ENCODE measurements at regions not wholly inside any gene's neighbourhood (a gene's known extent, or its start where the extent isn't known, plus 50 kb on each side); places are given as distances from the start of the nearest gene placed in this dataset.

DNA sequence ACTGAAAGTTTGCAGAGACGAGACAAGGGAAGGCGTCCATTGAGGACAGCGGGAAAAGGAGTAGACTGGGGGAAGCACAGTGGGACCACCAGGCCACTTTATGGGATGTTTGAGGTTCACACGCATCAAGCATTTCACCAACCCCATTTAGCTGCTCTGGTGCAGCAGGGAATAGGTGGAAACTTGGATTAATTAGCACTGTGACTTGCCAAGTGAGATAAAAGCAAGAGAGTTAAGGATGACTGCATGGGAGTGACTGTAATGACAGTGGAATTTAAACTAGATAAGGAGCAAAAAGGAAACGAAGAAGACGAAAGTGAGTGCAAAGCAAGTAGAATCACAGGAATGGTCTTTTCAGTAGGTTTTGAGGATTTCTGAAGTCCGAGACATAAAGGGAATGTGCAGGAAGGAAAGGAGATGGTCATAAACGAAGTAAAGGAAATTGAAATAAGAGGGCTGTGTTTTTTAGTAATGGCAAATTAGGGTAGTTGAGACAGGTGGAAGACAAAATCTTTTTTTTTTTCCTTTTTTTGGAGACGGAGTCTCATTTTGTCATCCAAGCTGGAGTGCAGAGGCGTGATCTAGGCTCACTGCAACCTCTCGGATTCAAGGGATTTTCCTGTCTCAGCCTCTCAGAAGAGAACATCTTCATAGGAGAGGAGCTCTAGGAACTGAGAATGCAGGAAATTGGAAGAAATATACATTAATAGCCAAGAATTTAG is 119.0 kb upstream of the MAP9 start:
- Histone ChIP-seq H3K4me1 (peaks cover 0 to 40% (median 0%) of the 10 kb centered on the region in 3 donors), H3K36me3 (no peaks in the 10 kb centered on the region), H3K9me3 (no peaks in the 10 kb centered on the region), H3K27me3 (no peaks in the 10 kb centered on the region), H3K27ac (peak overlapping the region in 1 of 4 donors; percentile 18), H3K4me3 (no peak overlapping the region)
- ATAC-seq, result no peak
- TF ChIP-seq, protein P1, sequence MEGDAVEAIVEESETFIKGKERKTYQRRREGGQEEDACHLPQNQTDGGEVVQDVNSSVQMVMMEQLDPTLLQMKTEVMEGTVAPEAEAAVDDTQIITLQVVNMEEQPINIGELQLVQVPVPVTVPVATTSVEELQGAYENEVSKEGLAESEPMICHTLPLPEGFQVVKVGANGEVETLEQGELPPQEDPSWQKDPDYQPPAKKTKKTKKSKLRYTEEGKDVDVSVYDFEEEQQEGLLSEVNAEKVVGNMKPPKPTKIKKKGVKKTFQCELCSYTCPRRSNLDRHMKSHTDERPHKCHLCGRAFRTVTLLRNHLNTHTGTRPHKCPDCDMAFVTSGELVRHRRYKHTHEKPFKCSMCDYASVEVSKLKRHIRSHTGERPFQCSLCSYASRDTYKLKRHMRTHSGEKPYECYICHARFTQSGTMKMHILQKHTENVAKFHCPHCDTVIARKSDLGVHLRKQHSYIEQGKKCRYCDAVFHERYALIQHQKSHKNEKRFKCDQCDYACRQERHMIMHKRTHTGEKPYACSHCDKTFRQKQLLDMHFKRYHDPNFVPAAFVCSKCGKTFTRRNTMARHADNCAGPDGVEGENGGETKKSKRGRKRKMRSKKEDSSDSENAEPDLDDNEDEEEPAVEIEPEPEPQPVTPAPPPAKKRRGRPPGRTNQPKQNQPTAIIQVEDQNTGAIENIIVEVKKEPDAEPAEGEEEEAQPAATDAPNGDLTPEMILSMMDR (IDR thresholded peaks at IDR 0.05), result no peak
- no peak for TF ChIP-seq EP300 (IDR thresholded peaks at IDR 0.05)
- TF ChIP-seq POLR2AphosphoS5 (IDR thresholded peaks at IDR 0.05), result no peak
- TF ChIP-seq POLR2A (IDR thresholded peaks at IDR 0.05), result no peak
- 58 to 72% methylated on average over 3 to 10 of the region's 11 CpGs for WGBS, 2 donors (ENCODE audit: low coverage in 1 of 2)

DNA sequence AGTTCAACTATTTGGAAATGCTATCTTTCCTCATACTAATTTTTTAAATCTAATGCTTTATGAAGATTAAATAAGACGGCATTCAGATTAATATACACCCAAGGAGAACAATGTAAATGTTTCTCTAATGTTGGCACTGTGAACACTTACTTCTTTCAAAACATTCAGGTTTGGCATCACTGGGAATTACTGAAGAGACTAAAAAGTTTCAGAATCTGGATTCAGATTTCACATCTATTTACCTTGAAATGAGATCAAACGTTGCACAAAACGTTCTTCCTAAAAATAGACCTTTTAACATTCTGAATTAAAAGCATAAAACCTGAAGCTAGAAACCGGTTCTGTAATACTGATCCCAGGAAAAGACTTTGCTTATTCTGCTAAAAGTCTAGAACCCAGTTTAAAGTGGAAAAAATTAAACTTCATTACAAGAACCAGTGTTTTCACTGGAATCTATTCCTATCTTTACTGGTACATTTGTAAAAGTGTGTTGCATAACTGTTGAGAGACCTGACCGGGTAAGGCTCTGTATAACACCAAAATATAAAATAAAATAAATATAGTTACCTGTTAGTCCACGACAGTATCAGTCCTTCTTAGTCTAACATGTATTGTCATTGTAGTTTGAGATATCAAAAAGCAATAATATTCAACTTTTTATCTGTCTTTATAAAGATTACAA is 117.4 kb upstream of the MAP9 start:
- TF ChIP-seq EP300 (IDR thresholded peaks at IDR 0.05), result no peak
- TF ChIP-seq, protein P1 (IDR thresholded peaks at IDR 0.05), result no peak
- no peak for TF ChIP-seq POLR2A (IDR thresholded peaks at IDR 0.05)
- no peak for TF ChIP-seq POLR2AphosphoS5 (IDR thresholded peaks at IDR 0.05)
- peaks cover 0 to 40% (median 0%) of the 10 kb centered on the region in 3 donors for H3K4me1 ChIP-seq
- H3K4me3 ChIP-seq, result no peak overlapping the region
- WGBS, 2 donors (ENCODE audit: low coverage in 1 of 2), result 46% methylated on average over 6 of the region's 6 CpGs
- H3K9me3 ChIP-seq, result no peaks in the 10 kb centered on the region
- ATAC-seq, result no peak
- no peaks in the 10 kb centered on the region for H3K36me3 ChIP-seq
- H3K27ac ChIP-seq, result peak overlapping the region in 1 of 4 donors; percentile 2
- H3K27me3 ChIP-seq, result no peaks in the 10 kb centered on the region

- H3K9me3 ChIP-seq, result no peaks in the 10 kb centered on the region
- no peaks in the 10 kb centered on the region for H3K27me3 ChIP-seq
- H3K27ac ChIP-seq, result no peak overlapping the region
- no peak for TF ChIP-seq EP300 (IDR thresholded peaks at IDR 0.05)
- no peak for TF ChIP-seq POLR2A (IDR thresholded peaks at IDR 0.05)
- TF ChIP-seq, protein P1 (IDR thresholded peaks at IDR 0.05), result no peak
- TF ChIP-seq POLR2AphosphoS5 (IDR thresholded peaks at IDR 0.05), result no peak
- H3K4me1 ChIP-seq, result peaks cover 0 to 40% (median 0%) of the 10 kb centered on the region in 3 donors
- 74 to 92% methylated on average over 2 to 4 of the region's 4 CpGs for WGBS, 2 donors (ENCODE audit: low coverage in 1 of 2)
- H3K36me3 ChIP-seq, result no peaks in the 10 kb centered on the region
- ATAC-seq, result no peak
- no peak overlapping the region for H3K4me3 ChIP-seq
Observed at GRCh38 chr4:155491336-155492120, 114.8 kb upstream of the MAP9 start.

DNA sequence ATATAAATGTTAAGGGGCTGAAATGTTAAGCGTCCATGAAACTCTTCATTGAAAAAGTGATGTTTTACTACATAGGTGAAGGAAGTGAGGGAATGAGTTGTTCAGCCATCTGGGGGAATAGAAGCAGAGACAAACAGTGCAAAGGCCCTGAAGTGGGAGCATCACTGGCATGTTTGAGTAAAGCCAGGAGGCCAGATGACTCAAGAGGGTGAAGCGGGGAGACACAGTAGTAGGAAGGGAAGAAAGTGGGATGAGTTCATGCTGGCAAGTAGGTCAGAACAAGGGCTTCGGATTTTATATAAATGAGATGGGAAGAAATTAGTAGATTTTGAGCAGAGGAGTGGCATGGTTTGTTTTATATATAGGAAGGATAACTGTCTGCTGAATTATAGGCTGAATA is 112.5 kb upstream of the MAP9 start:
- TF ChIP-seq POLR2AphosphoS5 (IDR thresholded peaks at IDR 0.05) (no peak), EP300 (IDR thresholded peaks at IDR 0.05) (no peak), POLR2A (IDR thresholded peaks at IDR 0.05) (no peak)
- TF ChIP-seq, protein P1 (IDR thresholded peaks at IDR 0.05), result no peak
- WGBS, 2 donors (ENCODE audit: low coverage in 1 of 2), result 87 to 97% methylated on average over 3 of the region's 3 CpGs
- Histone ChIP-seq H3K9me3 (no peaks in the 10 kb centered on the region), H3K36me3 (no peaks in the 10 kb centered on the region), H3K27ac (no peak overlapping the region), H3K27me3 (no peaks in the 10 kb centered on the region), H3K4me1 (peaks cover 0 to 29% (median 0%) of the 10 kb centered on the region in 3 donors), H3K4me3 (no peak overlapping the region)
- ATAC-seq, result no peak

All from gastroesophageal sphincter (tissue), 4 donors.